ENCODE measurements at regions not wholly inside any gene's neighbourhood (a gene's known extent, or its start where the extent isn't known, plus 50 kb on each side); places are given as distances from the start of the nearest gene placed in this dataset.

DNA sequence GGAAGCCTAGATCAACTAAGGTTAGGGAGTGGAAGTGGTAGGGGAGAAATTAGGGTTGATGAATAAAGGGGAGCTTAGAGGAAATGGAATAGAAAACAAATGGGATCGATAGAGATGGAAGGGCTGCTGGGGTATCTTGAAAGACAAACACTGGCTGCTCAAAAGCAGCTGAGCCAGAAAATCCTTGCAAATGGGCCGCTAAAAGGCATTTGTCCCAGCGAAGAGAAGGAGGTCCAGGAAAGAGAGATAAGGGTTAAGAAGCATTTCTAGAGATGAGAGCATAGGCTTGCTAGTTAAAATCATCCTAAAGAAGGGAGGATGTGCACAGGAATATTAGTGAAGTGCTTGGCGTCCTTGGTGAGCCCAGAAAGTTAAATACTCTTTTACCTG, 258.0 kb upstream of the CBLB start:
- TF ChIP-seq, protein P1, sequence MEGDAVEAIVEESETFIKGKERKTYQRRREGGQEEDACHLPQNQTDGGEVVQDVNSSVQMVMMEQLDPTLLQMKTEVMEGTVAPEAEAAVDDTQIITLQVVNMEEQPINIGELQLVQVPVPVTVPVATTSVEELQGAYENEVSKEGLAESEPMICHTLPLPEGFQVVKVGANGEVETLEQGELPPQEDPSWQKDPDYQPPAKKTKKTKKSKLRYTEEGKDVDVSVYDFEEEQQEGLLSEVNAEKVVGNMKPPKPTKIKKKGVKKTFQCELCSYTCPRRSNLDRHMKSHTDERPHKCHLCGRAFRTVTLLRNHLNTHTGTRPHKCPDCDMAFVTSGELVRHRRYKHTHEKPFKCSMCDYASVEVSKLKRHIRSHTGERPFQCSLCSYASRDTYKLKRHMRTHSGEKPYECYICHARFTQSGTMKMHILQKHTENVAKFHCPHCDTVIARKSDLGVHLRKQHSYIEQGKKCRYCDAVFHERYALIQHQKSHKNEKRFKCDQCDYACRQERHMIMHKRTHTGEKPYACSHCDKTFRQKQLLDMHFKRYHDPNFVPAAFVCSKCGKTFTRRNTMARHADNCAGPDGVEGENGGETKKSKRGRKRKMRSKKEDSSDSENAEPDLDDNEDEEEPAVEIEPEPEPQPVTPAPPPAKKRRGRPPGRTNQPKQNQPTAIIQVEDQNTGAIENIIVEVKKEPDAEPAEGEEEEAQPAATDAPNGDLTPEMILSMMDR (IDR thresholded peaks at IDR 0.05): no peak
- TF ChIP-seq POLR2A (IDR thresholded peaks at IDR 0.05): no peak

Measured in Peyer's patch (tissue), 4 donors.